Left ventricle myocardium inferior (tissue), 1 donor: ENCODE measurements at regions not wholly inside any gene's neighbourhood (a gene's known extent, or its start where the extent isn't known, plus 50 kb on each side); places are given as distances from the start of the nearest gene placed in this dataset.

Experiments
- DNase-seq: peaks from one replicate; pipeline ENCODE4 v3.0.0-alpha.2; 2020
- H3K27ac ChIP-seq: fragments of 200-600 bp; replicated peaks from 2 replicates; pipeline ENCODE4 v1.8.0; 2021
- H3K27me3 ChIP-seq: fragments of 200-600 bp; 2 replicates; pipeline ENCODE4 v1.8.0; 2021; ENCODE audit warnings: low read depth
- H3K36me3 ChIP-seq: fragments of 200-600 bp; 2 replicates; pipeline ENCODE4 v1.8.0; 2021
- H3K4me1 ChIP-seq: fragments of 200-600 bp; 2 replicates; pipeline ENCODE4 v1.8.0; 2021
- H3K4me3 ChIP-seq: fragments of 200-600 bp; 2 replicates; pipeline ENCODE4 v1.8.0; 2021; ENCODE audit warnings: mild to moderate bottlenecking, moderate library complexity
- H3K9me3 ChIP-seq: fragments of 200-600 bp; replicated peaks from 2 replicates; pipeline ENCODE4 v1.8.0; 2021
- CTCF ChIP-seq: fragments of 200-600 bp; IDR thresholded peaks from 2 replicates; pipeline ENCODE4 v1.8.0; 2021; ENCODE audit warnings: antibody characterized with exemption, mild to moderate bottlenecking, borderline replicate concordance
- intact Hi-C: fragments of 100-400 bp; cut with micrococcal nuclease; formaldehyde crosslinking; loops from one replicate; pipeline ENCODE4 v1.11.0; 2022
- donor health status: DM: no; HTN: yes; CAD: no; lungs with severe emphysema.

- peaks cover 58% of the 10 kb centered on the region for H3K4me1 ChIP-seq
- DNase-seq: peak; percentile 42
- no peaks in the 10 kb centered on the region for H3K27me3 ChIP-seq
- no peaks in the 10 kb centered on the region for H3K9me3 ChIP-seq
- peak overlapping the region; percentile 86 for H3K27ac ChIP-seq
- TF ChIP-seq CTCF: no peak
- H3K4me3 ChIP-seq: no peak overlapping the region
- H3K36me3 ChIP-seq: no peaks in the 10 kb centered on the region
- intact Hi-C loops: no loop called here
Measured at GRCh38 chr9:545480-545879, 296.0 kb upstream of the DMRT1 start.

- no peak for TF ChIP-seq CTCF
- Histone ChIP-seq H3K27ac (peak overlapping the region; percentile 86), H3K9me3 (no peaks in the 10 kb centered on the region), H3K4me3 (peak overlapping the region; percentile 54), H3K4me1 (peaks cover 60% of the 10 kb centered on the region), H3K27me3 (no peaks in the 10 kb centered on the region), H3K36me3 (no peaks in the 10 kb centered on the region)
- intact Hi-C loops: no loop called here
- no peak for DNase-seq
Measured at GRCh38 chr9:546235-546634, 295.3 kb upstream of the DMRT1 start.

- no peaks in the 10 kb centered on the region for H3K36me3 ChIP-seq
- DNase-seq: no peak
- intact Hi-C loops: no loop called here
- no peaks in the 10 kb centered on the region for H3K27me3 ChIP-seq
- H3K4me3 ChIP-seq: peak overlapping the region; percentile 54
- peak; percentile 58 for TF ChIP-seq CTCF
- H3K9me3 ChIP-seq: no peaks in the 10 kb centered on the region
- peak overlapping the region; percentile 86 for H3K27ac ChIP-seq
- peaks cover 65% of the 10 kb centered on the region for H3K4me1 ChIP-seq
Measured at GRCh38 chr9:546797-547223, 294.7 kb upstream of the DMRT1 start.

- no peaks in the 10 kb centered on the region for H3K36me3 ChIP-seq
- no peak for DNase-seq
- H3K4me1 ChIP-seq: peaks cover 70% of the 10 kb centered on the region
- peak overlapping the region; percentile 54 for H3K4me3 ChIP-seq
- no peak for TF ChIP-seq CTCF
- no peaks in the 10 kb centered on the region for H3K9me3 ChIP-seq
- H3K27me3 ChIP-seq: no peaks in the 10 kb centered on the region
- H3K27ac ChIP-seq: peak overlapping the region; percentile 86
- intact Hi-C loops: no loop called here
Measured at GRCh38 chr9:547314-547713, 294.2 kb upstream of the DMRT1 start.

GRCh38 chr9:549455-549997, 292.0 kb upstream of the DMRT1 start:
- no peak for DNase-seq
- TF ChIP-seq CTCF: no peak
- peaks cover 82% of the 10 kb centered on the region for H3K4me1 ChIP-seq

GRCh38 chr9:550333-550732, 291.2 kb upstream of the DMRT1 start:
- H3K27me3 ChIP-seq: no peaks in the 10 kb centered on the region
- H3K9me3 ChIP-seq: no peaks in the 10 kb centered on the region
- H3K4me3 ChIP-seq: no peak overlapping the region
- DNase-seq: no peak
- no peak for TF ChIP-seq CTCF
- H3K36me3 ChIP-seq: no peaks in the 10 kb centered on the region
- peak overlapping the region; percentile 86 for H3K27ac ChIP-seq
- intact Hi-C loops: no loop called here
- peaks cover 74% of the 10 kb centered on the region for H3K4me1 ChIP-seq

More at GRCh38 chr9:549455-549997, 292.0 kb upstream of the DMRT1 start:
- intact Hi-C loops: no loop called here
- Histone ChIP-seq H3K9me3 (no peaks in the 10 kb centered on the region), H3K27me3 (no peaks in the 10 kb centered on the region), H3K27ac (peak overlapping the region; percentile 86), H3K4me3 (peak overlapping the region; percentile 10), H3K36me3 (no peaks in the 10 kb centered on the region)
